ENCODE measurements at regions not wholly inside any gene's neighbourhood (a gene's known extent, or its start where the extent isn't known, plus 50 kb on each side); places are given as distances from the start of the nearest gene placed in this dataset.

DNA sequence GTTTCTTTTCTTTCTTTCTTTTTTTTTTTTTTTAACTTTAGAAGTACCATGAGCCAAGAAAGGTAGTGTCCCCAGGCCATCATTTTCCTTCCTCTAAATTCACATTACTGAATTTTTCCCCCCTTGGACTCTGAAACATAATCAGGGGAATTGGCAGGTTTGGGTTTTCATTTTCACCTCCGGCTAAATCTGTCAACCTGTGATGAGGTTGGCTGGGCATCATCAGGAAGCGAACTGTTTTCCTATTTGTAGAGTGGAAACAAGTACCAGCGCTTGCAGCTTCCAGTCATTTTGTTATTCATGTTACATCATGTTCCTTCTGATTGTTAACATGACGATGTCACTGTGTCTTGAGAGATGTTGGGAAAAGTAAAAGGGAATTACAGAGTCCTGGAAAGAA is 641.9 kb upstream of the RBFOX1 start:
- no peak for TF ChIP-seq EGR1 (IDR thresholded peaks at IDR 0.05; ENCODE audit: low read depth)
- TF ChIP-seq POLR2A (IDR thresholded peaks at IDR 0.05; ENCODE audit: borderline replicate concordance, extremely low read depth, insufficient read depth, insufficient read length): no peak
- TF ChIP-seq, protein P1, sequence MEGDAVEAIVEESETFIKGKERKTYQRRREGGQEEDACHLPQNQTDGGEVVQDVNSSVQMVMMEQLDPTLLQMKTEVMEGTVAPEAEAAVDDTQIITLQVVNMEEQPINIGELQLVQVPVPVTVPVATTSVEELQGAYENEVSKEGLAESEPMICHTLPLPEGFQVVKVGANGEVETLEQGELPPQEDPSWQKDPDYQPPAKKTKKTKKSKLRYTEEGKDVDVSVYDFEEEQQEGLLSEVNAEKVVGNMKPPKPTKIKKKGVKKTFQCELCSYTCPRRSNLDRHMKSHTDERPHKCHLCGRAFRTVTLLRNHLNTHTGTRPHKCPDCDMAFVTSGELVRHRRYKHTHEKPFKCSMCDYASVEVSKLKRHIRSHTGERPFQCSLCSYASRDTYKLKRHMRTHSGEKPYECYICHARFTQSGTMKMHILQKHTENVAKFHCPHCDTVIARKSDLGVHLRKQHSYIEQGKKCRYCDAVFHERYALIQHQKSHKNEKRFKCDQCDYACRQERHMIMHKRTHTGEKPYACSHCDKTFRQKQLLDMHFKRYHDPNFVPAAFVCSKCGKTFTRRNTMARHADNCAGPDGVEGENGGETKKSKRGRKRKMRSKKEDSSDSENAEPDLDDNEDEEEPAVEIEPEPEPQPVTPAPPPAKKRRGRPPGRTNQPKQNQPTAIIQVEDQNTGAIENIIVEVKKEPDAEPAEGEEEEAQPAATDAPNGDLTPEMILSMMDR (IDR thresholded peaks at IDR 0.05 in 2 of 3, conservative IDR thresholded peaks at IDR 0.05 in 1 of 3; ENCODE audit: borderline replicate concordance in 1 of 3, insufficient read depth in 1 of 3, low read depth in 2 of 3, low read length in 2 of 3): no peak
- TF ChIP-seq POLR2AphosphoS5 (IDR thresholded peaks at IDR 0.05; ENCODE audit: low read depth, low read length): no peak
- TF ChIP-seq EZH2 (IDR thresholded peaks at IDR 0.05): no peak
- no peak for TF ChIP-seq TCF7L2 (IDR thresholded peaks at IDR 0.05; ENCODE audit: borderline replicate concordance, extremely low read depth, insufficient read depth, insufficient read length)
